Fibroblast of lung (primary cell): ENCODE measurements at regions not wholly inside any gene's neighbourhood (a gene's known extent, or its start where the extent isn't known, plus 50 kb on each side); places are given as distances from the start of the nearest gene placed in this dataset.

Experiments
- EZH2 ChIP-seq: IDR thresholded peaks from 2 replicates; pipeline ENCODE4 v1.5.1; 2012; ENCODE audit warnings: low read length, control low read depth, mild to moderate bottlenecking; ENCODE audit errors: missing control alignments
- TF ChIP-seq, protein P1 (sequence below), 2 donors: IDR thresholded peaks in 1 of 2; conservative IDR thresholded peaks in 1 of 2; 1 replicate in 1 of 2; 2 replicates in 1 of 2; pipeline ENCODE4 v1.5.1; 2011 to 2012; ENCODE audit warnings: low read length in 2 of 2, control low read depth in 1 of 2, inconsistent platforms in 1 of 2, low read depth in 1 of 2, mild to moderate bottlenecking in 1 of 2

DNA sequence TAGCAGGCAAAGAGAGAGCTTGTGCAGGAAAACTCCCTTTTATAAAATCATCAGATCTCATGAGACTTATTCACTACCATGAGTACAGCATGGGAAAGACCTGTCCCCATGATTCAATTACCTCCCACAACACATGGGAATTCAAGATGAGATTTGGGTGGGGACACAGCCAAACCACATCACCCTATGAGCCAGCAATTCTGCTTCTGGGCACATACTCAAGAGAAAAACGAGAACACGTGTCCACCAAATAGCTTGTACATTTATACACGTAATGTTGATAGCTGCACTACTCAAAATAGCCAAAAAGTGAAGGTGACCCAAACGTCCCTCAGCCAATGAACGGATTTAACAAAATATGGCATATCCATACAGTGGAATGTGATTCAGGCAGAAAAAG lies 94.5 kb upstream of the DHRSX start:
- TF ChIP-seq, protein P1, sequence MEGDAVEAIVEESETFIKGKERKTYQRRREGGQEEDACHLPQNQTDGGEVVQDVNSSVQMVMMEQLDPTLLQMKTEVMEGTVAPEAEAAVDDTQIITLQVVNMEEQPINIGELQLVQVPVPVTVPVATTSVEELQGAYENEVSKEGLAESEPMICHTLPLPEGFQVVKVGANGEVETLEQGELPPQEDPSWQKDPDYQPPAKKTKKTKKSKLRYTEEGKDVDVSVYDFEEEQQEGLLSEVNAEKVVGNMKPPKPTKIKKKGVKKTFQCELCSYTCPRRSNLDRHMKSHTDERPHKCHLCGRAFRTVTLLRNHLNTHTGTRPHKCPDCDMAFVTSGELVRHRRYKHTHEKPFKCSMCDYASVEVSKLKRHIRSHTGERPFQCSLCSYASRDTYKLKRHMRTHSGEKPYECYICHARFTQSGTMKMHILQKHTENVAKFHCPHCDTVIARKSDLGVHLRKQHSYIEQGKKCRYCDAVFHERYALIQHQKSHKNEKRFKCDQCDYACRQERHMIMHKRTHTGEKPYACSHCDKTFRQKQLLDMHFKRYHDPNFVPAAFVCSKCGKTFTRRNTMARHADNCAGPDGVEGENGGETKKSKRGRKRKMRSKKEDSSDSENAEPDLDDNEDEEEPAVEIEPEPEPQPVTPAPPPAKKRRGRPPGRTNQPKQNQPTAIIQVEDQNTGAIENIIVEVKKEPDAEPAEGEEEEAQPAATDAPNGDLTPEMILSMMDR (conservative IDR thresholded peaks at IDR 0.05 in 1 of 2, IDR thresholded peaks at IDR 0.05 in 1 of 2; ENCODE audit: low read depth in 1 of 2, low read length in 2 of 2) = no peak
- no peak for TF ChIP-seq EZH2
